ENCODE measurements at regions not wholly inside any gene's neighbourhood (a gene's known extent, or its start where the extent isn't known, plus 50 kb on each side); places are given as distances from the start of the nearest gene placed in this dataset.

DNA sequence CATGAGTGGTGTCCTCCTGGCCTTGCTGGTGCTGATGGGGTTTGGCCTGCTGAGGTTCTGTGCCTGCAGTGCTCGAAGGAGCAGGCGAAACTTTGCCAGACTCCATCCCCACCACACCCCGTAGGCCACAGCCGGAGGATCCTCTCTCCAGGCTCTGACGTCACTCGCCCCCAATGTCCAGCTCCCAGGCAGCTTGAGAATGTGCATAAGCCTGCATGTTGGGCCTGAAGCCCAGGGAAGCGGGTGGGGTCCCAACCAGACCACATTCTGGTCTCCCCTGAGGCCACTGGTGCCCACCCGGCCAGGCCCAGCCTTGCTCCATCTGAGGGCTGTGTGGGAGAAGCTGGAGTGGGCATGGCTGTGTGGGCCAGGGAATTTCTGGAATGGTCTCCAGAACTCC is 109.8 kb downstream of the ASB7 start:
- Histone ChIP-seq H3K27me3 (no peaks in the 10 kb centered on the region), H3K4me3 (no peak overlapping the region), H3K4me1 (peaks cover 0 to 9% (median 0%) of the 10 kb centered on the region in 4 donors), H3K9me3 (no peaks in the 10 kb centered on the region), H3K27ac (no peak overlapping the region), H3K36me3 (no peaks in the 10 kb centered on the region)
- no peak for TF ChIP-seq POLR2A (IDR thresholded peaks at IDR 0.05)
- TF ChIP-seq, protein P1, sequence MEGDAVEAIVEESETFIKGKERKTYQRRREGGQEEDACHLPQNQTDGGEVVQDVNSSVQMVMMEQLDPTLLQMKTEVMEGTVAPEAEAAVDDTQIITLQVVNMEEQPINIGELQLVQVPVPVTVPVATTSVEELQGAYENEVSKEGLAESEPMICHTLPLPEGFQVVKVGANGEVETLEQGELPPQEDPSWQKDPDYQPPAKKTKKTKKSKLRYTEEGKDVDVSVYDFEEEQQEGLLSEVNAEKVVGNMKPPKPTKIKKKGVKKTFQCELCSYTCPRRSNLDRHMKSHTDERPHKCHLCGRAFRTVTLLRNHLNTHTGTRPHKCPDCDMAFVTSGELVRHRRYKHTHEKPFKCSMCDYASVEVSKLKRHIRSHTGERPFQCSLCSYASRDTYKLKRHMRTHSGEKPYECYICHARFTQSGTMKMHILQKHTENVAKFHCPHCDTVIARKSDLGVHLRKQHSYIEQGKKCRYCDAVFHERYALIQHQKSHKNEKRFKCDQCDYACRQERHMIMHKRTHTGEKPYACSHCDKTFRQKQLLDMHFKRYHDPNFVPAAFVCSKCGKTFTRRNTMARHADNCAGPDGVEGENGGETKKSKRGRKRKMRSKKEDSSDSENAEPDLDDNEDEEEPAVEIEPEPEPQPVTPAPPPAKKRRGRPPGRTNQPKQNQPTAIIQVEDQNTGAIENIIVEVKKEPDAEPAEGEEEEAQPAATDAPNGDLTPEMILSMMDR (IDR thresholded peaks at IDR 0.05) = no peak
- no peak for TF ChIP-seq EP300 (IDR thresholded peaks at IDR 0.05)
- DNase-seq (ENCODE audit: low spot score in 2 of 2) = no peak
- WGBS, 2 donors = 57 to 64% methylated on average over 7 to 8 of the region's 8 CpGs

DNA sequence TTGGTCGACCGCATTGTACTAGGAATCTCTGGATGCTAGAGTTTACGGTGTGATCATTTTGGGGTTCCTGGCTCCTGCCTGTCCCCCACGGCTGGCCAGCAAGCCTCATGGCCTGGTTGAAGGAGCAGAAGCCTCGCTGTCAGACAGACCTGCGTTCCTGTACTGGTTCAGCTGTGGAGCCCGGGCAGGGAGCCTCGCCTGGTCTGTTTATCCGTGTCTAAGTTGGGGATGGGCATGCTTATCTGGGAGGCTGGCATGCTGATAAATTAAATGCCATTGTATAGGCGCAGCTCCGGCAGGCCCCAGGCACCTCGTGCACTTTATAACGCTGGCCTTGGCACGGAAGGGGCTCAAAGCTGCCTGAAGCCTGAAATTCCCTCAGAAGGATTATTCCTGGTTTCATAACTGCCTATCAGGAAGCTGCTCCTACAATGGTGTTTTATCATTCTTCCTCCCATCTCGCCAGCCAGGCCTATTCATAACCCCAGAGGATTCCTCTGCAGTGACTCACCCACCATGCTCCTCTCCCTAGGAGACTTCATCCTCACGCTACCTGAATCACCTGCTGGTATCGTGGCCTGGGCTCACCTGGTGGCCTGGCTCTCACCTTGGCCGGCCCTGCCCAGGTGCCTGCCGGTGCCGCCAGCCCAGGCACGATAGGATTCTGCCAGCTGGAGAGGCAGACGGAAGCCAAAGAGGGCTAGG is 110.9 kb downstream of the ASB7 start:
- Histone ChIP-seq H3K4me3 (no peak overlapping the region), H3K9me3 (no peaks in the 10 kb centered on the region), H3K4me1 (peaks cover 0 to 9% (median 0%) of the 10 kb centered on the region in 4 donors), H3K36me3 (no peaks in the 10 kb centered on the region), H3K27me3 (no peaks in the 10 kb centered on the region), H3K27ac (no peak overlapping the region)
- DNase-seq (ENCODE audit: low spot score in 2 of 2) = no peak
- TF ChIP-seq EP300 (IDR thresholded peaks at IDR 0.05) (no peak), POLR2A (IDR thresholded peaks at IDR 0.05) (no peak)
- 73 to 84% methylated on average over 20 to 22 of the region's 22 CpGs for WGBS, 2 donors

DNA sequence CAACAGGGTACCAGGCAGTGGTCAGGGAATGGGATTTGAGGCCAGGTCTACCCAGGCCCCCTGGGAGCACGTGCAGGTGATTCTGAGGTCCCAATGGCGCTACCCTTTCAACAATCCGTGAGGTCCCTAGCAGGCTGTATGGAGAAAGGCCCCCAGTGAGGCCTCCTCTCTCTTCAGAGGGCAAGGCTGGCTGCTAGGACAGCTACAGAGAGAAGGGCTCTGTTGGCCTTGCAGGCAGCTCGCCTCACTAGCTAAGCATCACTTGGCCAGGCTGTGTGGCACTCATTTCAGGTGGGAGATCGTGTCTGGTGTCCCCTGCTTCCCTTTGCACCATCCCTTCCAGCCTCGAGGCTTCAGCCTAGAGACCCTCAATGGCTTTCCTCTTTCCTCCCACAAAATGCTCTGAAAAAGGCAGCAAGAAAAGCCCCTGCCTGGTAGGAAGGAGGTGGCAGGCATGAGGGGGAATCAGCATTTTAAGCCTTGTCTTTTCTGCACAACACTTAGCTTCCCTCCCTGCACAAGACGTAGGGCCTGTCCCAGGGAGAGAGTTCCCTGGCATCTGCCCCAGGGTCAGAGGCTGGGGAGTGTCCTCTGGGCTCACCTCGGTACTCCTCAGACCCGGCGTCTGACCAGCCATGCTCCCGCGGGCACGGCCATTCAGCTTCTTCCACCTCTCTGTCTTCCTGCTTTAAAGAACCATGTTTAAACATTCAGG is 111.8 kb downstream of the ASB7 start:
- Histone ChIP-seq H3K36me3 (no peaks in the 10 kb centered on the region), H3K4me3 (no peak overlapping the region), H3K4me1 (peaks cover 0 to 9% (median 0%) of the 10 kb centered on the region in 4 donors), H3K27ac (no peak overlapping the region), H3K27me3 (no peaks in the 10 kb centered on the region), H3K9me3 (no peaks in the 10 kb centered on the region)
- TF ChIP-seq POLR2A (IDR thresholded peaks at IDR 0.05) (no peak), EP300 (IDR thresholded peaks at IDR 0.05) (no peak)
- TF ChIP-seq, protein P1 (IDR thresholded peaks at IDR 0.05) = no peak
- 80 to 89% methylated on average over 13 of the region's 13 CpGs for WGBS, 2 donors
- DNase-seq (ENCODE audit: low spot score in 2 of 2) = no peak

DNA sequence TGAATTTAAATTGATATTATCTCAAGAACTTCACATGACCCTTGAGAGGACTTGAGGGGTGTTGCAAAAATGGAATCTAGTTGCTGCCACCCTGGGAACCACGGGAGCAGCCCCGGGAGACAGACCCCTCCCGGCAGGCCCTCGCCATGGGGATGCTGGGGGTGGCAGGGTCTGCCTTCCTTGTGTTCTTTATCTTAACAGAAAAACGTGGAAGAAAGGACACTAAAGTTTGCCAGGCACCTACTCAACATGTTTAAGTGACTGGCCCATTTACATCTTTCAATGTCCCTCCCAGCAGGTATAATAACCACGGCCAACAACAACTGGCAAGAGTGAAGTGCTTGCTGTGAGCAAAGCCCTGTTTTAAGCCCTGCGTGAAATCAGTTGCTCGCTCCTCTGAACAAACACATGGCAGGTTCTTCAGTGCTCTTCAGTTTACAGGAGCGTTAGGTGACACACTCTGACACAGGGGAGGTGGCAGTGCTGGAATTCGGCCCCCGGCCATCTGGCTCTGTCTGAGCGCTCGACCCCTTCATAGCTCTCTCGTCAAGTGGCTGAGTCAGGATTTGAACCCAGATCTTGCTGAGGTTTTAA is 112.5 kb downstream of the ASB7 start:
- WGBS, 2 donors = 84% methylated on average over 14 of the region's 14 CpGs
- no peak for DNase-seq (ENCODE audit: low spot score in 2 of 2)

More for the DNA sequence above, 112.5 kb downstream of the ASB7 start:
- Histone ChIP-seq H3K27me3 (no peaks in the 10 kb centered on the region), H3K4me3 (no peak overlapping the region), H3K27ac (no peak overlapping the region), H3K4me1 (peaks cover 0 to 9% (median 0%) of the 10 kb centered on the region in 4 donors), H3K9me3 (no peaks in the 10 kb centered on the region), H3K36me3 (no peaks in the 10 kb centered on the region)
- TF ChIP-seq, protein P1 (IDR thresholded peaks at IDR 0.05) = no peak
- TF ChIP-seq EP300 (IDR thresholded peaks at IDR 0.05) = no peak
- no peak for TF ChIP-seq POLR2A (IDR thresholded peaks at IDR 0.05)
